HG03135 (cell line): ENCODE measurements at regions not wholly inside any gene's neighbourhood (a gene's known extent, or its start where the extent isn't known, plus 50 kb on each side); places are given as distances from the start of the nearest gene placed in this dataset.

Experiments
- ATAC-seq: cut with Tn5 transposase; IDR thresholded peaks from one replicate; pipeline ENCODE4 v1.9.1; 2021; ENCODE audit warnings: mild to moderate bottlenecking, moderate library complexity; ENCODE audit not compliant: unreplicated experiment

- no peak for ATAC-seq
Measured at GRCh38 chr2:164186591-164186990, 434.7 kb downstream of the GRB14 start.

GRCh38 chr2:164182116-164182627 is 439.1 kb downstream of the GRB14 start:
- ATAC-seq = no peak

- no peak for ATAC-seq
Measured at GRCh38 chr2:164178835-164179465, 442.3 kb downstream of the GRB14 start.

GRCh38 chr2:164164602-164165001 is 428.8 kb upstream of the FIGN start:
- ATAC-seq = no peak

GRCh38 chr2:164155558-164155957 is 419.8 kb upstream of the FIGN start:
- no peak for ATAC-seq

- no peak for ATAC-seq
Measured at GRCh38 chr2:164151522-164151921, 415.7 kb upstream of the FIGN start.

GRCh38 chr2:164150604-164151003 is 414.8 kb upstream of the FIGN start:
- ATAC-seq = no peak

- ATAC-seq = no peak
Measured at GRCh38 chr2:164146441-164146840, 410.6 kb upstream of the FIGN start.

- no peak for ATAC-seq
Measured at GRCh38 chr2:164145093-164145987, 409.5 kb upstream of the FIGN start.

GRCh38 chr2:164143183-164143930 is 407.5 kb upstream of the FIGN start:
- ATAC-seq = no peak

GRCh38 chr2:164142755-164143154 is 406.9 kb upstream of the FIGN start:
- no peak for ATAC-seq

GRCh38 chr2:164141271-164141670 is 405.5 kb upstream of the FIGN start:
- no peak for ATAC-seq

GRCh38 chr2:164138750-164139149 is 402.9 kb upstream of the FIGN start:
- ATAC-seq = no peak

GRCh38 chr2:164134336-164134735 is 398.5 kb upstream of the FIGN start:
- ATAC-seq = no peak

- no peak for ATAC-seq
Measured at GRCh38 chr2:164127971-164128527, 392.2 kb upstream of the FIGN start.

GRCh38 chr2:164126960-164127660 is 391.3 kb upstream of the FIGN start:
- no peak for ATAC-seq

- ATAC-seq = no peak
Measured at GRCh38 chr2:164115806-164116205, 380.0 kb upstream of the FIGN start.

- no peak for ATAC-seq
Measured at GRCh38 chr2:164114937-164115336, 379.1 kb upstream of the FIGN start.

GRCh38 chr2:164112105-164112504 is 376.3 kb upstream of the FIGN start:
- no peak for ATAC-seq

- ATAC-seq = no peak
Measured at GRCh38 chr2:164110515-164110914, 374.7 kb upstream of the FIGN start.
